ENCODE measurements at regions not wholly inside any gene's neighbourhood (a gene's known extent, or its start where the extent isn't known, plus 50 kb on each side); places are given as distances from the start of the nearest gene placed in this dataset.

GRCh38 chr19:30969591-30969990, 379.6 kb downstream of the TSHZ3 start:
- Histone ChIP-seq H3K27me3 (replicated peaks; ENCODE audit: control insufficient read depth, insufficient read depth, low read length) (no peaks in the 10 kb centered on the region), H3K4me3 (replicated peaks; ENCODE audit: low read depth, low read length) (no peak overlapping the region), H3K36me3 (ENCODE audit: control insufficient read depth, insufficient read depth, low read length) (no peaks in the 10 kb centered on the region)
- no peak for DNase-seq (ENCODE audit: extremely low read depth, insufficient read length)
- no peak for TF ChIP-seq CTCF (IDR thresholded peaks at IDR 0.05; ENCODE audit: insufficient read depth, low read length, poor library complexity, severe bottlenecking)

GRCh38 chr19:30968841-30969399, 380.3 kb downstream of the TSHZ3 start:
- Histone ChIP-seq H3K27me3 (replicated peaks; ENCODE audit: control insufficient read depth, insufficient read depth, low read length) (no peaks in the 10 kb centered on the region), H3K36me3 (ENCODE audit: control insufficient read depth, insufficient read depth, low read length) (no peaks in the 10 kb centered on the region), H3K4me3 (replicated peaks; ENCODE audit: low read depth, low read length) (no peak overlapping the region)
- no peak for TF ChIP-seq CTCF (IDR thresholded peaks at IDR 0.05; ENCODE audit: insufficient read depth, low read length, poor library complexity, severe bottlenecking)
- DNase-seq (ENCODE audit: extremely low read depth, insufficient read length) = no peak

- DNase-seq (ENCODE audit: extremely low read depth, insufficient read length) = no peak
- Histone ChIP-seq H3K27me3 (replicated peaks; ENCODE audit: control insufficient read depth, insufficient read depth, low read length) (no peaks in the 10 kb centered on the region), H3K4me3 (replicated peaks; ENCODE audit: low read depth, low read length) (no peak overlapping the region), H3K36me3 (ENCODE audit: control insufficient read depth, insufficient read depth, low read length) (no peaks in the 10 kb centered on the region)
- TF ChIP-seq CTCF (IDR thresholded peaks at IDR 0.05; ENCODE audit: insufficient read depth, low read length, poor library complexity, severe bottlenecking) = no peak
Observed at GRCh38 chr19:30968210-30968609, 381.0 kb downstream of the TSHZ3 start.

GRCh38 chr19:30966486-30966885, 382.8 kb downstream of the TSHZ3 start:
- H3K36me3 ChIP-seq (ENCODE audit: control insufficient read depth, insufficient read depth, low read length) = no peaks in the 10 kb centered on the region
- DNase-seq (ENCODE audit: extremely low read depth, insufficient read length) = no peak
- TF ChIP-seq CTCF (IDR thresholded peaks at IDR 0.05; ENCODE audit: insufficient read depth, low read length, poor library complexity, severe bottlenecking) = no peak

GRCh38 chr19:30959011-30959410, 390.2 kb downstream of the TSHZ3 start:
- no peak for TF ChIP-seq CTCF (IDR thresholded peaks at IDR 0.05; ENCODE audit: insufficient read depth, low read length, poor library complexity, severe bottlenecking)
- Histone ChIP-seq H3K27me3 (replicated peaks; ENCODE audit: control insufficient read depth, insufficient read depth, low read length) (no peaks in the 10 kb centered on the region), H3K36me3 (ENCODE audit: control insufficient read depth, insufficient read depth, low read length) (no peaks in the 10 kb centered on the region), H3K4me3 (replicated peaks; ENCODE audit: low read depth, low read length) (no peak overlapping the region)
- no peak for DNase-seq (ENCODE audit: extremely low read depth, insufficient read length)

More at GRCh38 chr19:30966486-30966885, 382.8 kb downstream of the TSHZ3 start:
- Histone ChIP-seq H3K27me3 (replicated peaks; ENCODE audit: control insufficient read depth, insufficient read depth, low read length) (no peaks in the 10 kb centered on the region), H3K4me3 (replicated peaks; ENCODE audit: low read depth, low read length) (no peak overlapping the region)
